K562 (cell line): ENCODE measurements at regions not wholly inside any gene's neighbourhood (a gene's known extent, or its start where the extent isn't known, plus 50 kb on each side); places are given as distances from the start of the nearest gene placed in this dataset.

ENCODE experiments used
- ATF3 ChIP-seq, 2 experiments: fragments of 450-650 bp in 1 of 2; sonication (generic) in 1 of 2; formaldehyde crosslinking in 1 of 2; IDR thresholded peaks in 1 of 2; conservative IDR thresholded peaks in 1 of 2; 2 replicates each; pipeline versions ENCODE4 v1.6.1 to v1.8.1; 2016 to 2023; ENCODE audit warnings: mild to moderate bottlenecking in 2 of 2, moderate library complexity in 2 of 2, inconsistent platforms in 1 of 2, missing genetic modification reagents in 1 of 2
- CCNT2 ChIP-seq: IDR thresholded peaks from 2 replicates; pipeline ENCODE4 v1.6.1; 2011; ENCODE audit warnings: borderline replicate concordance, low read depth, mild to moderate bottlenecking, moderate library complexity, mixed read lengths, low read length; ENCODE audit not compliant: insufficient read length; ENCODE audit errors: extremely low read depth
- CEBPB ChIP-seq: fragments of 450-650 bp; IDR thresholded peaks from 2 replicates; pipeline ENCODE4 v1.6.1; 2016; ENCODE audit warnings: missing genetic modification characterization, missing compliant biosample characterization
- DDX20 ChIP-seq: fragments of 450-650 bp; IDR thresholded peaks from 2 replicates; pipeline ENCODE4 v1.6.1; 2016; ENCODE audit warnings: missing genetic modification characterization, low read depth, mild to moderate bottlenecking, missing compliant biosample characterization, moderate library complexity
- ETV1 ChIP-seq: fragments of 450-650 bp; conservative IDR thresholded peaks from 2 replicates; pipeline ENCODE4 v1.6.1; 2016; ENCODE audit warnings: missing genetic modification characterization, control low read depth, low read depth, missing compliant biosample characterization
- JUND ChIP-seq, 2 experiments: IDR thresholded peaks; 2 replicates in 1 of 2; 3 replicates in 1 of 2; pipeline ENCODE4 v1.6.1; 2011; ENCODE audit warnings: borderline replicate concordance in 2 of 2, low read depth in 2 of 2, low read length in 2 of 2, improper control_type of control experiment in 1 of 2, missing biosample characterization in 1 of 2, missing genetic modification characterization in 1 of 2, missing genetic modification reagents in 1 of 2
- LEF1 ChIP-seq: fragments of 450-650 bp; IDR thresholded peaks from 2 replicates; pipeline ENCODE4 v1.6.1; 2016; ENCODE audit warnings: mild to moderate bottlenecking
- NFE2 ChIP-seq: IDR thresholded peaks from 2 replicates; pipeline ENCODE4 v1.6.1; 2014; ENCODE audit warnings: antibody characterized with exemption, low read depth
- NFIX ChIP-seq: fragments of 250-450 bp; sonication (Bioruptor Pico); IDR thresholded peaks from 2 replicates; pipeline ENCODE4 v1.4.0; 2020; ENCODE audit warnings: low read depth, mild to moderate bottlenecking, moderate library complexity
- POLR3G ChIP-seq: IDR thresholded peaks from 2 replicates; pipeline ENCODE4 v1.6.1; 2011; ENCODE audit not compliant: insufficient read length, insufficient replicate concordance; ENCODE audit errors: extremely low read depth
- RBM22 ChIP-seq: fragments of 200-400 bp; formaldehyde crosslinking; IDR thresholded peaks from 2 replicates; pipeline ENCODE4 v1.6.1; 2018; ENCODE audit warnings: low read length, low read depth; ENCODE audit not compliant: poor library complexity, severe bottlenecking
- SMARCA4 ChIP-seq: fragments of 450-650 bp; IDR thresholded peaks from 2 replicates; pipeline ENCODE4 v1.6.1; 2016
- TAL1 ChIP-seq: fragments of 450-650 bp; IDR thresholded peaks from 2 replicates; pipeline ENCODE4 v1.6.1; 2016; ENCODE audit warnings: mild to moderate bottlenecking
- TCF3 ChIP-seq: sonication (generic); formaldehyde crosslinking; IDR thresholded peaks from 2 replicates; pipeline ENCODE4 v1.4.0; 2020; ENCODE audit warnings: mild to moderate bottlenecking, missing genetic modification reagents
- TEAD1 ChIP-seq, 2 experiments: fragments of 450-650 bp in 1 of 2; sonication (generic) in 1 of 2; formaldehyde crosslinking; IDR thresholded peaks; 2 replicates each; pipeline versions ENCODE4 v1.4.0 to v1.8.0; 2020 to 2022; ENCODE audit warnings: mild to moderate bottlenecking in 2 of 2, missing genetic modification reagents in 1 of 2
- ZEB2 ChIP-seq: fragments of 450-650 bp; IDR thresholded peaks from 2 replicates; pipeline ENCODE4 v1.6.1; 2016
- TF ChIP-seq, protein P1 (sequence below): fragments of 150-350 bp; conservative IDR thresholded peaks from 2 replicates; pipeline ENCODE4 v1.6.1; 2014; ENCODE audit warnings: low read length
- TF ChIP-seq, protein P2 (sequence below), 2 experiments: fragments of 150-350 bp in 1 of 2; IDR thresholded peaks; 2 replicates each; pipeline ENCODE4 v1.6.1; 2012 to 2016; ENCODE audit warnings: low read depth in 2 of 2, low read length in 2 of 2, mild to moderate bottlenecking in 1 of 2, moderate library complexity in 1 of 2
- TF ChIP-seq, protein P3 (sequence below): fragments of 200-800 bp; sonication (Bioruptor generic); IDR thresholded peaks from 2 replicates; pipeline ENCODE4 v1.6.1; 2017; ENCODE audit warnings: missing genetic modification characterization, missing compliant biosample characterization

DNA sequence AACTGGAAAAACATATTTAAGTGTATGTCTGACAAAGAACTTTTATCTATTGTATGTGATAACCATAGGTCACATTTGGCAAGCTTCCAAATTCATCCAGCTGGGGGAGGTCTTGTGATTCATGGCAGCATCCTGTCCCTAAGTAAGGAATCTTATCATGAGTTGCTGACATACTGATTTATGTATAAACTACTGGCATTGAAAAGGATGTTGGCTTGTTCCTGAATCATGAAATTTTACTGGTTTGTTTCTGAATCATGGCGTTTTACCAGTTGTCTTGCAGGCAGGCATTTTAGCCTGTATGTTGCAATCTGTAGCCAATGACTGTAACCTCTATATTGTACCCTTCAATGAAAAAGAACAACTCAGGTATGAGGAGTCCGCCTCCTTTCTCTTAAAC, 244.8 kb downstream of the IPO8 start (continued):
- TF ChIP-seq NFE2 (0 out of 2 replicates have a peak, but pooled peaks have one; percentile 4), JUND (IDR thresholded peaks at IDR 0.05; ENCODE audit: borderline replicate concordance, low read depth, low read length) (peak; percentile 69), JUND (tag; IDR thresholded peaks at IDR 0.05; ENCODE audit: borderline replicate concordance, low read depth, low read length) (peak; percentile 74; the same call in 1 of the 3 replicates), NFIX (CRISPR knock-in tag) (peak; percentile 88), SMARCA4 (peak; percentile 69; the same call in 1 of the 2 replicates), RBM22 (no peak), ZEB2 (0 out of 2 replicates have a peak, but pooled peaks have one; percentile 28), CCNT2 (peak; percentile 26), POLR3G (no peak), TCF3 (CRISPR knock-in tag) (peak; percentile 16; the same call in 1 of the 2 replicates), ATF3 (IDR thresholded peaks at IDR 0.05) (peak; percentile 42; the same call in 1 of the 2 replicates), ATF3 (CRISPR knock-in tag; conservative IDR thresholded peaks at IDR 0.05) (no peak), ETV1 (tag) (peak; percentile 86), DDX20 (tag) (no peak), LEF1 (0 out of 2 replicates have a peak, but pooled peaks have one; percentile 48), CEBPB (tag) (peak; percentile 72), TAL1 (peak; percentile 30; the same call in 1 of the 2 replicates), TEAD1 (CRISPR knock-in tag; IDR thresholded peaks at IDR 0.05) (peak in 1 of 2 experiments; percentile 73; a peak in 2 of 4 replicates)
- TF ChIP-seq, protein P1, sequence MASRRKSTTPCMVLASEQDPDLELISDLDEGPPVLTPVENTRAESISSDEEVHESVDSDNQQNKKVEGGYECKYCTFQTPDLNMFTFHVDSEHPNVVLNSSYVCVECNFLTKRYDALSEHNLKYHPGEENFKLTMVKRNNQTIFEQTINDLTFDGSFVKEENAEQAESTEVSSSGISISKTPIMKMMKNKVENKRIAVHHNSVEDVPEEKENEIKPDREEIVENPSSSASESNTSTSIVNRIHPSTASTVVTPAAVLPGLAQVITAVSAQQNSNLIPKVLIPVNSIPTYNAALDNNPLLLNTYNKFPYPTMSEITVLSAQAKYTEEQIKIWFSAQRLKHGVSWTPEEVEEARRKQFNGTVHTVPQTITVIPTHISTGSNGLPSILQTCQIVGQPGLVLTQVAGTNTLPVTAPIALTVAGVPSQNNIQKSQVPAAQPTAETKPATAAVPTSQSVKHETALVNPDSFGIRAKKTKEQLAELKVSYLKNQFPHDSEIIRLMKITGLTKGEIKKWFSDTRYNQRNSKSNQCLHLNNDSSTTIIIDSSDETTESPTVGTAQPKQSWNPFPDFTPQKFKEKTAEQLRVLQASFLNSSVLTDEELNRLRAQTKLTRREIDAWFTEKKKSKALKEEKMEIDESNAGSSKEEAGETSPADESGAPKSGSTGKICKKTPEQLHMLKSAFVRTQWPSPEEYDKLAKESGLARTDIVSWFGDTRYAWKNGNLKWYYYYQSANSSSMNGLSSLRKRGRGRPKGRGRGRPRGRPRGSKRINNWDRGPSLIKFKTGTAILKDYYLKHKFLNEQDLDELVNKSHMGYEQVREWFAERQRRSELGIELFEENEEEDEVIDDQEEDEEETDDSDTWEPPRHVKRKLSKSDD = no peak
- TF ChIP-seq, protein P2, sequence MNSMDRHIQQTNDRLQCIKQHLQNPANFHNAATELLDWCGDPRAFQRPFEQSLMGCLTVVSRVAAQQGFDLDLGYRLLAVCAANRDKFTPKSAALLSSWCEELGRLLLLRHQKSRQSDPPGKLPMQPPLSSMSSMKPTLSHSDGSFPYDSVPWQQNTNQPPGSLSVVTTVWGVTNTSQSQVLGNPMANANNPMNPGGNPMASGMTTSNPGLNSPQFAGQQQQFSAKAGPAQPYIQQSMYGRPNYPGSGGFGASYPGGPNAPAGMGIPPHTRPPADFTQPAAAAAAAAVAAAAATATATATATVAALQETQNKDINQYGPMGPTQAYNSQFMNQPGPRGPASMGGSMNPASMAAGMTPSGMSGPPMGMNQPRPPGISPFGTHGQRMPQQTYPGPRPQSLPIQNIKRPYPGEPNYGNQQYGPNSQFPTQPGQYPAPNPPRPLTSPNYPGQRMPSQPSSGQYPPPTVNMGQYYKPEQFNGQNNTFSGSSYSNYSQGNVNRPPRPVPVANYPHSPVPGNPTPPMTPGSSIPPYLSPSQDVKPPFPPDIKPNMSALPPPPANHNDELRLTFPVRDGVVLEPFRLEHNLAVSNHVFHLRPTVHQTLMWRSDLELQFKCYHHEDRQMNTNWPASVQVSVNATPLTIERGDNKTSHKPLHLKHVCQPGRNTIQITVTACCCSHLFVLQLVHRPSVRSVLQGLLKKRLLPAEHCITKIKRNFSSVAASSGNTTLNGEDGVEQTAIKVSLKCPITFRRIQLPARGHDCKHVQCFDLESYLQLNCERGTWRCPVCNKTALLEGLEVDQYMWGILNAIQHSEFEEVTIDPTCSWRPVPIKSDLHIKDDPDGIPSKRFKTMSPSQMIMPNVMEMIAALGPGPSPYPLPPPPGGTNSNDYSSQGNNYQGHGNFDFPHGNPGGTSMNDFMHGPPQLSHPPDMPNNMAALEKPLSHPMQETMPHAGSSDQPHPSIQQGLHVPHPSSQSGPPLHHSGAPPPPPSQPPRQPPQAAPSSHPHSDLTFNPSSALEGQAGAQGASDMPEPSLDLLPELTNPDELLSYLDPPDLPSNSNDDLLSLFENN (IDR thresholded peaks at IDR 0.05; ENCODE audit: low read depth in 2 of 2, low read length in 2 of 2) = no peak
- TF ChIP-seq, protein P3, sequence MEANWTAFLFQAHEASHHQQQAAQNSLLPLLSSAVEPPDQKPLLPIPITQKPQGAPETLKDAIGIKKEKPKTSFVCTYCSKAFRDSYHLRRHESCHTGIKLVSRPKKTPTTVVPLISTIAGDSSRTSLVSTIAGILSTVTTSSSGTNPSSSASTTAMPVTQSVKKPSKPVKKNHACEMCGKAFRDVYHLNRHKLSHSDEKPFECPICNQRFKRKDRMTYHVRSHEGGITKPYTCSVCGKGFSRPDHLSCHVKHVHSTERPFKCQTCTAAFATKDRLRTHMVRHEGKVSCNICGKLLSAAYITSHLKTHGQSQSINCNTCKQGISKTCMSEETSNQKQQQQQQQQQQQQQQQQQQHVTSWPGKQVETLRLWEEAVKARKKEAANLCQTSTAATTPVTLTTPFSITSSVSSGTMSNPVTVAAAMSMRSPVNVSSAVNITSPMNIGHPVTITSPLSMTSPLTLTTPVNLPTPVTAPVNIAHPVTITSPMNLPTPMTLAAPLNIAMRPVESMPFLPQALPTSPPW (CRISPR knock-in tag) = peak; percentile 37; the same call in 1 of the 2 replicates
